SIG-M5 treated with dmso at 0.1 percent for 504 hours (cell line): ENCODE measurements at regions not wholly inside any gene's neighbourhood (a gene's known extent, or its start where the extent isn't known, plus 50 kb on each side); places are given as distances from the start of the nearest gene placed in this dataset.

ENCODE experiments used
- DNase-seq: peaks from one replicate; lab custom pipeline; 2025; ENCODE audit not compliant: unreplicated experiment; lab: John Stamatoyannopoulos, UW

GRCh38 chr5:174189654-174190541 is 144.4 kb downstream of the NSG2 start:
- DNase-seq = no peak

- DNase-seq = no peak
These were observed 145.6 kb downstream of the NSG2 start for GRCh38 chr5:174191076-174191475.

GRCh38 chr5:174191850-174192655 is 146.5 kb downstream of the NSG2 start:
- no peak for DNase-seq

- no peak for DNase-seq
These were observed 147.4 kb downstream of the NSG2 start for GRCh38 chr5:174192901-174193300.

DNA sequence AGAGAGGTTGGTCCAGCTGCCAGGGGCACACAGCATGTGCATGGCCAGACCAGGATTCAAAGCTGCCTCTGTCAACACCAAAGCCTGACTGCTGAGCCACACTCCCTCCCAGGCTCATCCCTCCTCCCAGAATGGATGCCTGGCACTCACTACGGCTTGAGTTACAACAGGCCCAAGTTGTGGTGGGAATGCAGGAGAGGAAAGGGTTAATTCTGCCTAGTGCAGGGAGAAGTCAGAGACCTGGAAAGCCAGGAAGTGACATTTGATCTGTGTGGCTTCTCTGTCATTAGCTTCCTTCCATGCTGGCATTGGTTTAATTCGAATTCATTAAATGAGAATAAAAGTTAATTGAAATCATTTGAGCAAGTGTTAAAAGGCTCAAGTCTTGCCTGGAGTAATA is 150.0 kb downstream of the NSG2 start:
- DNase-seq = no peak

DNA sequence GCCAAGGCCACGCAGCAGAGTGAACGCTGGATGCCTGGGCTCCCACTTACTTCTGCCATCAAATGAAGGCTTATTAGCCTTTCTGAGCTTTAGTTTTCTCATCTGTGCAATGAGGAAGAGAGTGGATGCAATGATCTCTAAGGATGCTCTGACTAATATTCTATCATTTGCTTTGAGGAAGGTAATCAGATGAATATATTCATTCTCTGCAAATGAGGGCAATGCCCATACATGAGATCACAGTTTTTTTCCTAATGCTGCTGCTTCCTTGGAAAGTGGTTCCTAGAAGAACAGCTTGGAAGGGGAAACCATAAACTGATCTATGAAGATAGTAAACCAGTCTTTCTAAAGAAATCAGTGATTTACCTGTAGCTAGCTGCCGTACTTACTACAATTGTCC is 152.4 kb downstream of the NSG2 start:
- no peak for DNase-seq

GRCh38 chr5:174198541-174198940 is 153.0 kb downstream of the NSG2 start:
- DNase-seq = no peak

- DNase-seq = no peak
These were observed 157.5 kb downstream of the NSG2 start for GRCh38 chr5:174202996-174203395.

- peak; percentile 9 for DNase-seq
These were observed 159.2 kb downstream of the NSG2 start for GRCh38 chr5:174204535-174205313.

DNA sequence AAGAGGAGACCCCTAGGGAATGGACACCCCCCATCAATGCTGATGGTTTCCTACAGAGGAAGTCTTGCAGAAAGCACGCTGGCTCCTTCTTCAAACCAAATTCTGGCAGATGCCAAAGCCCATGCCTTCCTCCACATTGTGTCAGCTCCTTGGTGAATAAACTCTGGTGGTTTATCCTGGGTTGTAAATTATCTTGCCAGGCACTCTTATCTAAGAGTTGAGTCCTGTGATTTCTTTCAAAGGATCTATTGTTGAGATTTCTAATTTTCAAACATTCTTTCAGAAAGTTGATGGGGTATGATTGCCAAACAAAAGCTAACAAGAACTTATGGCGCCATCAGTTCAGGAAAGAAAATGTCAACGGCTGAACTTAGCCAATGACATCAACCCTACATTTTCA is 160.4 kb downstream of the NSG2 start:
- no peak for DNase-seq

- DNase-seq = no peak
These were observed 165.2 kb downstream of the NSG2 start for GRCh38 chr5:174210596-174211276.

GRCh38 chr5:174211277-174211626 is 165.7 kb downstream of the NSG2 start:
- no peak for DNase-seq

DNA sequence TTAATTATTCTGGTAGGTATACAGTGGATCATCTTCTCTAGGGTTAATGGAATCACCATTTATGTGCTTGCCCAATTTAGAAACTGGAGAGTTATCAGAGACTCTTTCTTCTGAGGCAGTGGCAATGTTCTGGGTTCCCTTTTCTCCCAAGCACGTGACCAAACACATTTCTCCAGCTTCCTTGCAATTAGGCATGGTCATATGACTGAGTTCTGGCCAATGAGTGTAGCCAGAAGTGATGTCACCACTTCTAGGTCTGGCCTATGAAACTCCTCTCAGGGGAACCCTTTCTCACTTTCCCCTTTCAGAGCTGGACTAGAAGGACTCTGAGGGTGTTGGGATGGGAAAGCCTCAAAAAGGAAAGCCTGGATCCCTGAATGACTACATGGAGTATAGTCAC is 172.0 kb downstream of the NSG2 start:
- DNase-seq = no peak

DNA sequence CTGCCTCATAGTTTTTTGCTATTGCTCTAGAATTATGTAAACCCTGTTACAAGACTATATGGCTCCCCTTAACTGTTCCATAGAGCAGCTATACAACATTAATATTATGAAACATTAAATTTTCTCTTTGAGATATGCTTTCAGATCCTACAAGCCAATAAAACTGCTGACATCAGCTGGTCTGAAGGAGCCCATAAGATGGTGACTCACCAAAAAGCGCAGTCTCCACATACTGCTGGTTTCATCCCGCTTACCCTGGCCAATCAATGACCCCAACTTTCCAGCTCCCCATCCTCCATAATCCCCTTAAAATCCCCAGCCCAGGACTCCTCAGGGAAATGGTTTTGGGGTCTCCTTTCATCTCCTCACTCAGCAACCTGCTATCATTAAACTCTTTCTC is 172.7 kb downstream of the NSG2 start:
- no peak for DNase-seq

- DNase-seq = no peak
These were observed 174.9 kb downstream of the NSG2 start for GRCh38 chr5:174220417-174220816.

GRCh38 chr5:174221436-174221835 is 175.9 kb downstream of the NSG2 start:
- DNase-seq = no peak

DNA sequence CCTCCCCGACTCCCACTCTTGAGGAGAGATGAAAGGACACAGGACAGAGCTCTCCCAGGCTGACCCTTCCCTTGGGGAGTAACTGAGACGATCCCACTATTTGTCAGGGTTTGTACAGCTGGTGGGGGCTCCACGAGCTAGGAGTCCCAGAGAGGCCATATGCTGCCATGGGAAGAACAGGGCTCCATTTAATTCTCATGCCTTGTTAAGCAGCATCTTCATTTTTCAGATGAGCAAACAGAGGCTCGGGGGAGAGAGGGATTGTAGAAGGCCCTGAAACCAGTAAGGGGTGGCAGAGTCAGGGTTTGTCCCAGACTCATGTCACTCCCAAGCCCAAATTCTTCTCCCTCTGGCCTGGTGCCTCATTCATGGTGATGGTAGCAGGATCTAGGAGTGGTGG is 176.4 kb downstream of the NSG2 start:
- no peak for DNase-seq

GRCh38 chr5:174222891-174223290 is 177.4 kb downstream of the NSG2 start:
- no peak for DNase-seq

GRCh38 chr5:174223355-174223754 is 177.8 kb downstream of the NSG2 start:
- DNase-seq = no peak

DNA sequence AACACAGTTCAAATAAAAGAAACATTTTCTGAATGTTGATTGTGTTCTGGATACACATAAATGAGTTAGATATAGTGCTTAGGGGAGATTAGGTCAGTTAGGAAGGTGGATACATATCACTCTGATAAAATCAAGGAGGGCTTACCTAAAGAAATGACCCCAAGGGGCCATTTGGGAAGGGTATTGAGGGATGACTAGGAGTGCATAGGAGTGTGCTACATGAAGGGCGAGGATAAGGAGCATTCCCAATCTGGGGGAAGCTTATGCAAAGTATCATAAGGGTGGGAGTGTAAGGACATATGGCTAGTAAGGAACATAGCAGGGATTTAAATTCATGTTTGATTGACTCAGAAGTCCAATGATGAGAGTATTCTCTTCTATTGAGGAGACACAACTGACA is 183.6 kb downstream of the NSG2 start:
- no peak for DNase-seq
